ENCODE measurements at regions not wholly inside any gene's neighbourhood (a gene's known extent, or its start where the extent isn't known, plus 50 kb on each side); places are given as distances from the start of the nearest gene placed in this dataset.

- H2AFZ ChIP-seq: no peak overlapping the region
- Mint-ChIP-seq H3K27ac (no peak overlapping the region), H3K4me1 (peaks cover 13% of the 10 kb centered on the region), H3K4me3 (no peak overlapping the region), H3K9me3 (no peaks in the 10 kb centered on the region; the same call in 2 of the 3 replicates), H3K36me3 (ENCODE audit: low read depth) (no peaks in the 10 kb centered on the region; the same call in 2 of the 3 replicates), H3K27me3 (ENCODE audit: insufficient read depth, low read depth, poor library complexity) (peaks cover 7% of the 10 kb centered on the region)
- TF ChIP-seq STAT1 (IDR thresholded peaks at IDR 0.05; ENCODE audit: unreplicated experiment) (no peak), NANOG (IDR thresholded peaks at IDR 0.05; ENCODE audit: borderline replicate concordance) (no peak), ETS1 (IDR thresholded peaks at IDR 0.05) (no peak), CTCF (conservative IDR thresholded peaks at IDR 0.05; ENCODE audit: low read depth in 2 of 2) (no peak), POLR2AphosphoS5 (IDR thresholded peaks at IDR 0.05; ENCODE audit: low read depth) (no peak), REST (IDR thresholded peaks at IDR 0.05; ENCODE audit: unreplicated experiment) (no peak), JUNB (IDR thresholded peaks at IDR 0.05; ENCODE audit: unreplicated experiment) (no peak), EZH2phosphoT487 (IDR thresholded peaks at IDR 0.05; ENCODE audit: unreplicated experiment) (no peak), ZNF331 (CRISPR knock-in tag; IDR thresholded peaks at IDR 0.05; ENCODE audit: low read depth) (no peak), ZNF114 (CRISPR knock-in tag; IDR thresholded peaks at IDR 0.05) (no peak), CREB1 (CRISPR knock-in tag; IDR thresholded peaks at IDR 0.05; ENCODE audit: low read depth) (no peak), ZNF462 (CRISPR knock-in tag; IDR thresholded peaks at IDR 0.05) (no peak), EZH2 (IDR thresholded peaks at IDR 0.05; ENCODE audit: low read depth, unreplicated experiment) (no peak)
- H3K27ac ChIP-seq (ENCODE audit: low read depth): no peak overlapping the region
- H3K4me2 ChIP-seq: no peak overlapping the region
- H3K9me2 ChIP-seq (ENCODE audit: insufficient read depth): no peaks in the 10 kb centered on the region
- no peaks in the 10 kb centered on the region for H3K79me2 ChIP-seq (replicated peaks; ENCODE audit: insufficient read depth)
- H3F3A ChIP-seq (replicated peaks; ENCODE audit: low read depth): peaks cover 5% of the 10 kb centered on the region
- no peaks in the 10 kb centered on the region for H3K27me3 ChIP-seq (ENCODE audit: insufficient read depth)
- H4K20me1 ChIP-seq (replicated peaks; ENCODE audit: insufficient read depth): no peaks in the 10 kb centered on the region
- no peak overlapping the region for H3K4me3 ChIP-seq
- no peaks in the 10 kb centered on the region for H3K36me3 ChIP-seq (ENCODE audit: insufficient read depth)
- H3K4me1 ChIP-seq (ENCODE audit: insufficient read depth): peaks cover 14% of the 10 kb centered on the region
- DNase-seq (ENCODE audit: low spot score): no peak
- ATAC-seq: no peak
Measured at GRCh38 chr15:92745845-92746271, 90.3 kb upstream of the FAM174B start.

Measured in GM23338 (cell line).